ENCODE measurements at regions not wholly inside any gene's neighbourhood (a gene's known extent, or its start where the extent isn't known, plus 50 kb on each side); places are given as distances from the start of the nearest gene placed in this dataset.
A peak's percentile ranks its signal among the peaks of the same experiment; 100 is the strongest.

DNA sequence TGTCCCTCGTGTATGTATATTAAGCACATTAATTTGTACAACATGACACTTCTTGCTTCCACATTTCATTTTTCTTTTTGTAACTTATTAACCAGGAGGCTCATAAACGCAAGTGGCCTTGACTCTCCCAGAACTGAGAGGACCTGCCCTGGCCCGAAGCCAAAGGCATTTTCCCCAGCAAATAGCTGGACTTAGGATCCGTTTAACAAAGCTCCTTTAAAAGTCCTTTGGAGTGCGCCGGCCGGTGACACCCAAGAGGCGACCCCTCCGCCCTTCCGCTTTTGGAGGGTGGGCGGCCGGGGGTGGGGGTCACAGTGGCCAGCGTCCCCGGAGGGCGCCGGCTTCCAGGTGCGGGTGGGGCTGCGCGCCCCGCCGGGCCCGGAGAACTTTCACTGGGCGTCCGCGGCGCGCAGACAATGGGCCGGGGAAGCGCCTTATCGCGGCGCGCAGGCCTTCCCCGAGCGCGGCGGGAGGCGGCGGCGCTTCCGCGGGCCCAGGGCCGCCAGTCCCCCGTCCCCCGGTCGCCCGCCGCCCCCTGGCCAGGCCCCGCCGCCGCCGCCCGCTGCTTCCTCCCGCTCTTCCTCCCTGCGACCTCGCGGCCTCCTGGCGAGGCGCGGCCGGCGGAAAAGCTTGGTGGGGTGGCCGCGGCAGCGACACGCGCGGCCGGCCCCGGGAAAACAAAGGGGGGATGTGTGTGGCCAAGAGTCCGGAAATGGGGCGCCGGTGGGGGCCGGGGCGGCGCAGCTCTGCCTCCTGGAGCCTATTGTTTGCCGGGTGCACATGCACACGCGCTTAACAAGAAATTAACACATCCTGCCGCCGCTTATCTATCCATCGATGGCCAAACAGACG is 613.4 kb downstream of the MCTP2 start (continued):
- TF ChIP-seq, protein P1, sequence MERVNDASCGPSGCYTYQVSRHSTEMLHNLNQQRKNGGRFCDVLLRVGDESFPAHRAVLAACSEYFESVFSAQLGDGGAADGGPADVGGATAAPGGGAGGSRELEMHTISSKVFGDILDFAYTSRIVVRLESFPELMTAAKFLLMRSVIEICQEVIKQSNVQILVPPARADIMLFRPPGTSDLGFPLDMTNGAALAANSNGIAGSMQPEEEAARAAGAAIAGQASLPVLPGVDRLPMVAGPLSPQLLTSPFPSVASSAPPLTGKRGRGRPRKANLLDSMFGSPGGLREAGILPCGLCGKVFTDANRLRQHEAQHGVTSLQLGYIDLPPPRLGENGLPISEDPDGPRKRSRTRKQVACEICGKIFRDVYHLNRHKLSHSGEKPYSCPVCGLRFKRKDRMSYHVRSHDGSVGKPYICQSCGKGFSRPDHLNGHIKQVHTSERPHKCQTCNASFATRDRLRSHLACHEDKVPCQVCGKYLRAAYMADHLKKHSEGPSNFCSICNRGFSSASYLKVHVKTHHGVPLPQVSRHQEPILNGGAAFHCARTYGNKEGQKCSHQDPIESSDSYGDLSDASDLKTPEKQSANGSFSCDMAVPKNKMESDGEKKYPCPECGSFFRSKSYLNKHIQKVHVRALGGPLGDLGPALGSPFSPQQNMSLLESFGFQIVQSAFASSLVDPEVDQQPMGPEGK (CRISPR knock-in tag; IDR thresholded peaks at IDR 0.05): peak; percentile 97
- TF ChIP-seq, protein P2, sequence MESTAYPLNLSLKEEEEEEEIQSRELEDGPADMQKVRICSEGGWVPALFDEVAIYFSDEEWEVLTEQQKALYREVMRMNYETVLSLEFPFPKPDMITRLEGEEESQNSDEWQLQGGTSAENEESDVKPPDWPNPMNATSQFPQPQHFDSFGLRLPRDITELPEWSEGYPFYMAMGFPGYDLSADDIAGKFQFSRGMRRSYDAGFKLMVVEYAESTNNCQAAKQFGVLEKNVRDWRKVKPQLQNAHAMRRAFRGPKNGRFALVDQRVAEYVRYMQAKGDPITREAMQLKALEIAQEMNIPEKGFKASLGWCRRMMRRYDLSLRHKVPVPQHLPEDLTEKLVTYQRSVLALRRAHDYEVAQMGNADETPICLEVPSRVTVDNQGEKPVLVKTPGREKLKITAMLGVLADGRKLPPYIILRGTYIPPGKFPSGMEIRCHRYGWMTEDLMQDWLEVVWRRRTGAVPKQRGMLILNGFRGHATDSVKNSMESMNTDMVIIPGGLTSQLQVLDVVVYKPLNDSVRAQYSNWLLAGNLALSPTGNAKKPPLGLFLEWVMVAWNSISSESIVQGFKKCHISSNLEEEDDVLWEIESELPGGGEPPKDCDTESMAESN (CRISPR knock-in tag; conservative IDR thresholded peaks at IDR 0.05): peak; percentile 53; the same call in 1 of the 2 replicates
- TF ChIP-seq ZKSCAN1 (IDR thresholded peaks at IDR 0.05; ENCODE audit: low read length) (no peak), ZNF605 (CRISPR knock-in tag; IDR thresholded peaks at IDR 0.05) (no peak), GFI1 (CRISPR knock-in tag; IDR thresholded peaks at IDR 0.05; ENCODE audit: borderline replicate concordance) (no peak), RBFOX2 (IDR thresholded peaks at IDR 0.05; ENCODE audit: low read depth, low read length) (peak; percentile 72), BCL6 (CRISPR knock-in tag; IDR thresholded peaks at IDR 0.05) (peak; percentile 77), NAIF1 (CRISPR knock-in tag; IDR thresholded peaks at IDR 0.05; ENCODE audit: borderline replicate concordance) (no peak), ZNF552 (CRISPR knock-in tag; IDR thresholded peaks at IDR 0.05; ENCODE audit: borderline replicate concordance) (0 out of 2 replicates have a peak, but pooled peaks have one; percentile 35), EZH2 (conservative IDR thresholded peaks at IDR 0.05; ENCODE audit: low read depth, low read length) (no peak), PCBP1 (IDR thresholded peaks at IDR 0.05; ENCODE audit: borderline replicate concordance, low read depth, low read length) (no peak), NCOA5 (CRISPR knock-in tag; IDR thresholded peaks at IDR 0.05) (no peak), HNRNPUL1 (IDR thresholded peaks at IDR 0.05; ENCODE audit: low read depth, low read length) (no peak), SAP130 (CRISPR knock-in tag; IDR thresholded peaks at IDR 0.05; ENCODE audit: low read depth) (no peak; the same call in 1 of the 2 replicates), ZFX (CRISPR knock-in tag; IDR thresholded peaks at IDR 0.05; ENCODE audit: low read depth) (peak; percentile 74), ZNF232 (CRISPR knock-in tag; IDR thresholded peaks at IDR 0.05; ENCODE audit: borderline replicate concordance) (no peak), NR2F2 (IDR thresholded peaks at IDR 0.05; ENCODE audit: borderline replicate concordance, low read depth) (peak; percentile 83), ZNF567 (CRISPR knock-in tag; IDR thresholded peaks at IDR 0.05; ENCODE audit: borderline replicate concordance) (no peak), ESRRA (CRISPR knock-in tag; IDR thresholded peaks at IDR 0.05; ENCODE audit: low read depth) (no peak), KMT2A (CRISPR knock-in tag; IDR thresholded peaks at IDR 0.05) (no peak)
- TF ChIP-seq, protein P3, sequence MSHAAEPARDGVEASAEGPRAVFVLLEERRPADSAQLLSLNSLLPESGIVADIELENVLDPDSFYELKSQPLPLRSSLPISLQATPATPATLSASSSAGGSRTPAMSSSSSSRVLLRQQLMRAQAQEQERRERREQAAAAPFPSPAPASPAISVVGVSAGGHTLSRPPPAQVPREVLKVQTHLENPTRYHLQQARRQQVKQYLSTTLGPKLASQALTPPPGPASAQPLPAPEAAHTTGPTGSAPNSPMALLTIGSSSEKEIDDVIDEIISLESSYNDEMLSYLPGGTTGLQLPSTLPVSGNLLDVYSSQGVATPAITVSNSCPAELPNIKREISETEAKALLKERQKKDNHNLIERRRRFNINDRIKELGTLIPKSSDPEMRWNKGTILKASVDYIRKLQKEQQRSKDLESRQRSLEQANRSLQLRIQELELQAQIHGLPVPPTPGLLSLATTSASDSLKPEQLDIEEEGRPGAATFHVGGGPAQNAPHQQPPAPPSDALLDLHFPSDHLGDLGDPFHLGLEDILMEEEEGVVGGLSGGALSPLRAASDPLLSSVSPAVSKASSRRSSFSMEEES (CRISPR knock-in tag; IDR thresholded peaks at IDR 0.05): peak; percentile 56; the same call in 1 of the 2 replicates
- TF ChIP-seq, protein P4, sequence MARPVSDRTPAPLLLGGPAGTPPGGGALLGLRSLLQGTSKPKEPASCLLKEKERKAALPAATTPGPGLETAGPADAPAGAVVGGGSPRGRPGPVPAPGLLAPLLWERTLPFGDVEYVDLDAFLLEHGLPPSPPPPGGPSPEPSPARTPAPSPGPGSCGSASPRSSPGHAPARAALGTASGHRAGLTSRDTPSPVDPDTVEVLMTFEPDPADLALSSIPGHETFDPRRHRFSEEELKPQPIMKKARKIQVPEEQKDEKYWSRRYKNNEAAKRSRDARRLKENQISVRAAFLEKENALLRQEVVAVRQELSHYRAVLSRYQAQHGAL (CRISPR knock-in tag; IDR thresholded peaks at IDR 0.05; ENCODE audit: not compliant biosample characterization): no peak
- TF ChIP-seq, protein P5, sequence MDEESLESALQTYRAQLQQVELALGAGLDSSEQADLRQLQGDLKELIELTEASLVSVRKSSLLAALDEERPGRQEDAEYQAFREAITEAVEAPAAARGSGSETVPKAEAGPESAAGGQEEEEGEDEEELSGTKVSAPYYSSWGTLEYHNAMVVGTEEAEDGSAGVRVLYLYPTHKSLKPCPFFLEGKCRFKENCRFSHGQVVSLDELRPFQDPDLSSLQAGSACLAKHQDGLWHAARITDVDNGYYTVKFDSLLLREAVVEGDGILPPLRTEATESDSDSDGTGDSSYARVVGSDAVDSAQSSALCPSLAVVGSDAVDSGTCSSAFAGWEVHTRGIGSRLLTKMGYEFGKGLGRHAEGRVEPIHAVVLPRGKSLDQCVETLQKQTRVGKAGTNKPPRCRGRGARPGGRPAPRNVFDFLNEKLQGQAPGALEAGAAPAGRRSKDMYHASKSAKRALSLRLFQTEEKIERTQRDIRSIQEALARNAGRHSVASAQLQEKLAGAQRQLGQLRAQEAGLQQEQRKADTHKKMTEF (CRISPR knock-in tag; IDR thresholded peaks at IDR 0.05): peak; percentile 39; the same call in 1 of the 2 replicates
